ENCODE measurements at regions not wholly inside any gene's neighbourhood (a gene's known extent, or its start where the extent isn't known, plus 50 kb on each side); places are given as distances from the start of the nearest gene placed in this dataset.

GRCh38 chr18:44579745-44580144, 100.9 kb upstream of the SETBP1 start:
- TF ChIP-seq CTCF (IDR thresholded peaks at IDR 0.05) (no peak), POLR2A (IDR thresholded peaks at IDR 0.05) (no peak)

All from Peyer's patch (tissue), 4 donors.